IPS DF 6.9 (cell line): ENCODE measurements at regions not wholly inside any gene's neighbourhood (a gene's known extent, or its start where the extent isn't known, plus 50 kb on each side); places are given as distances from the start of the nearest gene placed in this dataset.

Experiments used
- DNase-seq: peaks from one replicate; pipeline ENCODE4 v3.0.0-alpha.2; 2013; ENCODE audit warnings: low read depth, low spot score
- H3K27ac ChIP-seq: one replicate; pipeline ENCODE4 v1.5.1; 2013; ENCODE audit warnings: low read length, control low read depth
- H3K27me3 ChIP-seq: 2 replicates; pipeline ENCODE4 v1.6.1; 2013; ENCODE audit warnings: mild to moderate bottlenecking, low read length; ENCODE audit not compliant: control insufficient read depth, insufficient read depth
- H3K36me3 ChIP-seq: 2 replicates; pipeline ENCODE4 v1.6.1; 2013; ENCODE audit warnings: low read length; ENCODE audit not compliant: control insufficient read depth, insufficient read depth
- H3K4me1 ChIP-seq: 2 replicates; pipeline ENCODE4 v1.6.1; 2013; ENCODE audit warnings: low read length; ENCODE audit not compliant: control insufficient read depth, insufficient read depth
- H3K4me3 ChIP-seq: 2 replicates; pipeline ENCODE4 v1.5.1; 2013; ENCODE audit warnings: mild to moderate bottlenecking, low read length
- H3K9me3 ChIP-seq: 2 replicates; pipeline ENCODE4 v1.6.1; 2013; ENCODE audit warnings: low read length, inconsistent platforms; ENCODE audit not compliant: control insufficient read depth, insufficient read depth
- WGBS: extraction: QIAGEN DNeasy Blood & Tissue Kit; methylation state at CpG from one replicate; pipeline ENCODE4 v1.1.7; 2013; ENCODE audit warnings: mixed read lengths, missing lambda C conversion rate; ENCODE audit not compliant: insufficient read length, insufficient coverage; 5-methylcytosine and 5-hydroxymethylcytosine counted together

DNA sequence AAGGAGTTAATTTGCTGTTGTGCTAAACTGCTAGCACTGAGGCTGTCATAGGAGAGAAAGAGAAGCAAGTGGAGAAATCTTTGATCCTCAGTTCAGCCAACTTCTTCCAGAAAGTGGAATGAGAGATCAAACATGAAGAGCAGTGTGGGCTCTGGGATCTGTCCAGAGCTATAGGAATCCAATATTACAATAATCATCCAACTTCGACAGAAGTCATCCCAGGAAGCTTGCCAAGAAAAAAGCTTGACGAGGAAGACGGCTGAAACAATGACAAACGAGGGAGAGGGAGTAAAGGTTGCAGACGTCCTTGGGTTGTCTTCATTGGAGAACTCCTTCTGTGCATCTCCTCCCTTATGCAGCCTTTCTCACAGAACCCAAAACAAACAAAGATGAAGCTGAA lies 496.2 kb downstream of the INSC start:
- H3K4me1 ChIP-seq = no peaks in the 10 kb centered on the region; the same call in 1 of the 2 replicates
- no peaks in the 10 kb centered on the region for H3K27me3 ChIP-seq
- no peaks in the 10 kb centered on the region for H3K9me3 ChIP-seq
- no peak for DNase-seq
- no peak overlapping the region for H3K4me3 ChIP-seq
- WGBS = no CpG with 5 or more reads among the region's 5 CpGs
- H3K27ac ChIP-seq = no peak overlapping the region
- H3K36me3 ChIP-seq = no peaks in the 10 kb centered on the region

DNA sequence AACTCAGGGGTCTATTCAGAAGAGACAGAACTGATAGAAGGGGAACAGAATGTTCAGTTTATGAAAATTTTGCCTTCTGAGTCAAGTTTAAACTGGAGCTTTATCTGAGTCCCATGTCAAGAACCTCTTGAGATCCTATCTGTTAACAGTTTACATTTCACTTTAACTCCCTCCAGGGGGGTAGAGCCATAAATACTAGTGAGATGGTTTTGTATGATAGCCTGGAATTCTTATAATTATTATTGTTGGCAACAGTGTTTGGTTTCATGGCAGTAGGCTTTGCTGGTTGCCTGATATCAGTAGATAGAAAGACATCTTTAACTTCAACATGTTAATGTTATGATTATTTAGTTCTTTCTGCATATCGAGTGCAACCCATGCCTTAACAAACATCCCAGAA lies 498.5 kb downstream of the INSC start:
- no peak overlapping the region for H3K4me3 ChIP-seq
- DNase-seq = no peak
- H3K36me3 ChIP-seq = no peaks in the 10 kb centered on the region
- WGBS = no CpG with 5 or more reads among the region's 1 CpG
- no peak overlapping the region for H3K27ac ChIP-seq
- no peaks in the 10 kb centered on the region for H3K9me3 ChIP-seq
- H3K27me3 ChIP-seq = no peaks in the 10 kb centered on the region
- H3K4me1 ChIP-seq = no peaks in the 10 kb centered on the region

GRCh38 chr11:15613789-15614188 lies 499.1 kb downstream of the INSC start:
- no CpG with 5 or more reads among the region's 1 CpG for WGBS
- H3K36me3 ChIP-seq = no peaks in the 10 kb centered on the region
- H3K4me1 ChIP-seq = no peaks in the 10 kb centered on the region
- H3K27ac ChIP-seq = no peak overlapping the region
- DNase-seq = no peak
- H3K9me3 ChIP-seq = no peaks in the 10 kb centered on the region
- no peaks in the 10 kb centered on the region for H3K27me3 ChIP-seq
- no peak overlapping the region for H3K4me3 ChIP-seq

- WGBS = no CpG with 5 or more reads among the region's 2 CpGs
- no peak for DNase-seq
- H3K4me1 ChIP-seq = no peaks in the 10 kb centered on the region
- no peaks in the 10 kb centered on the region for H3K36me3 ChIP-seq
- no peak overlapping the region for H3K27ac ChIP-seq
- H3K4me3 ChIP-seq = no peak overlapping the region
- no peaks in the 10 kb centered on the region for H3K27me3 ChIP-seq
- H3K9me3 ChIP-seq = no peaks in the 10 kb centered on the region
Observed at GRCh38 chr11:15615398-15616096, 500.8 kb downstream of the INSC start.

DNA sequence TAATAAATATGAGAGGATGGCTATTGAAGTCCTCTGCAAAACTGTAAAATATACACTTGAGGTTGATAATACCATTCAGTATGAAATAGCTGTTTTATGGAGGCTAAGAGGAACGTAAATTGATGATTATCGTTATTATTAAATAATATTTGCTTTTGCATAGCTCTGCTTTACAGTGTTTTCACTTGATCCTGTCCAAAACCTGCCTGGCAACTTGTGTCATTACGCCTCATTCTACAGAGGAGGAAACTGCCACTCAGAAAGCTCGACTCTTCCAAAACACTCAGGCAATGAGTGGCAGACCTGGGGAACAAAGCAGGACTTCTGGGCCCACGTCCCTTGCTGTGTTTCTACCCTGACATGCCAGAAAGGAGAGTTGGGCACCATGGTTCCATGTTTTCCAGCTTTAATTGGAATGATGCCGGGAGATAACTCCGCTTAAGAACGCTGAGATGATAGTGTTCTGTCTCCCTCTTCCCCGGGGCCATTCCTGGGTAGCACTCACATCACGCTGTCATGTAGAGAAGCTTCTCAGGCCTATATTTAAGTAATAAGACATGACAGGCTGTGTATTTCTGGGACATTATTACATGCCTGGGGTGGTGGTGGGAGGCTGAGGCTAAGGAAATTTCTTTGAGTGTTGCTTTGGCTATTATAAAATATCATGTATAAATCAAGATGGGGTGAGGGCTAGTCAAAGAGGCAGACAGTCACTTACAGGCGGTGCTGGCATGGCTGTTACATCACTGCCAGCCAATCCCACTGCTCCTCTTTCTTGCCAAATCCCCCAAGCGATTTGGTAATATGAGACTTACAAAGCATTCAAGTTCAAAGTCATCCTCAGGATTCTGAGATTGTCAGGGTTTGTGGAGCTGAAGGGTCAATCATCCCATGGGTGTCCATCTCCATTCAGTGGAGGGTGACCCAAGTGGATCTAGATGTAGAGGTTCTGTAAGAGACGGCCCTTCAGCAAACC lies 501.7 kb downstream of the INSC start:
- Histone ChIP-seq H3K27ac (no peak overlapping the region), H3K4me3 (no peak overlapping the region), H3K9me3 (no peaks in the 10 kb centered on the region), H3K4me1 (no peaks in the 10 kb centered on the region), H3K36me3 (no peaks in the 10 kb centered on the region), H3K27me3 (no peaks in the 10 kb centered on the region)
- WGBS = 100% methylated on average over 2 of the region's 13 CpGs
- DNase-seq = no peak

GRCh38 chr11:15617126-15617525 lies 502.4 kb downstream of the INSC start:
- H3K27ac ChIP-seq = no peak overlapping the region
- H3K4me1 ChIP-seq = no peaks in the 10 kb centered on the region
- H3K27me3 ChIP-seq = no peaks in the 10 kb centered on the region
- no peaks in the 10 kb centered on the region for H3K36me3 ChIP-seq
- H3K4me3 ChIP-seq = no peak overlapping the region
- WGBS = no CpG with 5 or more reads among the region's 5 CpGs
- DNase-seq = no peak
- no peaks in the 10 kb centered on the region for H3K9me3 ChIP-seq

GRCh38 chr11:15618583-15619032 lies 503.9 kb downstream of the INSC start:
- DNase-seq = no peak
- H3K27ac ChIP-seq = no peak overlapping the region
- no peaks in the 10 kb centered on the region for H3K4me1 ChIP-seq
- H3K36me3 ChIP-seq = no peaks in the 10 kb centered on the region
- H3K27me3 ChIP-seq = no peaks in the 10 kb centered on the region
- no peaks in the 10 kb centered on the region for H3K9me3 ChIP-seq
- H3K4me3 ChIP-seq = no peak overlapping the region
- no CpG with 5 or more reads among the region's 2 CpGs for WGBS

DNA sequence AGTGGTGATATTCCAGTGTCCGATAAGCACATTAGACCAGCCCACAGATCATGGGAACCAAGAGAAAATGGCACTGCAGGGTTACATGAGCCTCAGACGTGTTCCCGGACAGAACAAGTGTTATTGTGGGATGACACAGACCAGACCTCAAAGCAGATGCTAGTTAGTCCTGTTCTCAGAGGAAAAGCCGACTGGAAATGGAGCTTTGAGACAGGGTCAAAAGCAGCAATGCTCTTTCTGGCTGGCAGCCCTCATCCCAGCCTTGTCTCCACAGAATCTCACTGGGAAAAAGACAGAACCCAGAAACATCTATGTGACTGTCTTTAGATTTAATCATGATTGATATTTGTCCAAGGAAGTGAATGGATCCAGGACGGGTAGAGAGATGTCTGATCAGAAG lies 506.8 kb downstream of the INSC start:
- H3K4me1 ChIP-seq = no peaks in the 10 kb centered on the region
- no peaks in the 10 kb centered on the region for H3K27me3 ChIP-seq
- no peak overlapping the region for H3K27ac ChIP-seq
- no CpG with 5 or more reads among the region's 5 CpGs for WGBS
- no peaks in the 10 kb centered on the region for H3K9me3 ChIP-seq
- no peak overlapping the region for H3K4me3 ChIP-seq
- H3K36me3 ChIP-seq = no peaks in the 10 kb centered on the region
- DNase-seq = no peak

- WGBS = no CpG with 5 or more reads among the region's 8 CpGs
- no peak for DNase-seq
- no peaks in the 10 kb centered on the region for H3K9me3 ChIP-seq
Observed at GRCh38 chr11:15622231-15622890, 507.6 kb downstream of the INSC start.

DNA sequence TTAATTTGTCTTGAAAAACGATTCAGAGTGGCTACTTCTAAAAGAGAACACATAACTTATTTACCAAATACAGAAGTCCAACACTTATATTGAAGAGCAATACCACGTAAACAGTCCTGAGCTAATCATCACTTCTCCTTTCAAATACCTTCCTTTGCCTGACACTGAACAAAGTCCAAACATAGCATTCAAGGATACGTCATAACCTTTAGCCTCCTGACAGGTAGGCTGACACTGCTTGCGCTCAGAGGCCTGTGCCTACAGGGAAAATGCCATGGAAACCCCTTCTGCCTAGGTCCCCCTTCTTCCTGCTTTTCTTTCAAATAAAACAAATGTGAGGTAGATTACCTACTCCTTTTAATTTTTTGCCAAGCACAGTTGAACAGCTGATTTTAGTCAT lies 510.0 kb downstream of the INSC start:
- Histone ChIP-seq H3K36me3 (no peaks in the 10 kb centered on the region), H3K4me1 (no peaks in the 10 kb centered on the region), H3K9me3 (no peaks in the 10 kb centered on the region), H3K4me3 (no peak overlapping the region), H3K27me3 (no peaks in the 10 kb centered on the region), H3K27ac (no peak overlapping the region)
- no peak for DNase-seq
- WGBS = no CpG with 5 or more reads among the region's 4 CpGs

More at GRCh38 chr11:15622231-15622890, 507.6 kb downstream of the INSC start:
- Histone ChIP-seq H3K36me3 (no peaks in the 10 kb centered on the region), H3K4me3 (no peak overlapping the region), H3K27ac (no peak overlapping the region), H3K4me1 (no peaks in the 10 kb centered on the region), H3K27me3 (no peaks in the 10 kb centered on the region)
